ENCODE measurements at regions not wholly inside any gene's neighbourhood (a gene's known extent, or its start where the extent isn't known, plus 50 kb on each side); places are given as distances from the start of the nearest gene placed in this dataset.

GRCh38 chr11:133669371-133670053 lies 137.2 kb upstream of the OPCML start:
- H3K27ac Mint-ChIP-seq: no peak overlapping the region
- H3K4me3 Mint-ChIP-seq: no peak overlapping the region
- H3K9me3 Mint-ChIP-seq: no peaks in the 10 kb centered on the region
- DNase-seq (ENCODE audit: extremely low spot score, unreplicated experiment): peak; percentile 34
- TF ChIP-seq CTCF (conservative IDR thresholded peaks at IDR 0.05): no peak
- peaks cover 32% of the 10 kb centered on the region for H3K27me3 Mint-ChIP-seq
- H3K4me1 Mint-ChIP-seq (ENCODE audit: unreplicated experiment): no peaks in the 10 kb centered on the region
- H3K36me3 Mint-ChIP-seq: no peaks in the 10 kb centered on the region

GRCh38 chr11:133663135-133663985 lies 131.1 kb upstream of the OPCML start:
- Mint-ChIP-seq H3K9me3 (no peaks in the 10 kb centered on the region), H3K4me3 (no peak overlapping the region), H3K4me1 (ENCODE audit: unreplicated experiment) (peaks cover 14% of the 10 kb centered on the region), H3K36me3 (no peaks in the 10 kb centered on the region), H3K27me3 (peaks cover 52% of the 10 kb centered on the region), H3K27ac (no peak overlapping the region)
- DNase-seq (ENCODE audit: extremely low spot score, unreplicated experiment): peak; percentile 24
- TF ChIP-seq CTCF (conservative IDR thresholded peaks at IDR 0.05): no peak

- no peak overlapping the region for H3K27ac Mint-ChIP-seq
- TF ChIP-seq CTCF (conservative IDR thresholded peaks at IDR 0.05): no peak
- no peaks in the 10 kb centered on the region for H3K36me3 Mint-ChIP-seq
- H3K4me1 Mint-ChIP-seq (ENCODE audit: unreplicated experiment): peaks cover 14% of the 10 kb centered on the region
- peak; percentile 47 for DNase-seq (ENCODE audit: extremely low spot score, unreplicated experiment)
- peaks cover 5% of the 10 kb centered on the region for H3K9me3 Mint-ChIP-seq
- peaks cover 48% of the 10 kb centered on the region for H3K27me3 Mint-ChIP-seq
- no peak overlapping the region for H3K4me3 Mint-ChIP-seq
These were observed 129.5 kb upstream of the OPCML start for GRCh38 chr11:133661846-133662245.

GRCh38 chr11:133660202-133660568 lies 127.9 kb upstream of the OPCML start:
- Mint-ChIP-seq H3K9me3 (peaks cover 6% of the 10 kb centered on the region), H3K27me3 (peaks cover 53% of the 10 kb centered on the region), H3K36me3 (no peaks in the 10 kb centered on the region), H3K4me1 (ENCODE audit: unreplicated experiment) (peaks cover 14% of the 10 kb centered on the region), H3K27ac (no peak overlapping the region), H3K4me3 (no peak overlapping the region)
- no peak for TF ChIP-seq CTCF (conservative IDR thresholded peaks at IDR 0.05)
- no peak for DNase-seq (ENCODE audit: extremely low spot score, unreplicated experiment)

GRCh38 chr11:133659538-133660201 lies 127.4 kb upstream of the OPCML start:
- H3K4me3 Mint-ChIP-seq: no peak overlapping the region
- H3K27me3 Mint-ChIP-seq: peaks cover 55% of the 10 kb centered on the region
- no peak for TF ChIP-seq CTCF (conservative IDR thresholded peaks at IDR 0.05)
- peaks cover 6% of the 10 kb centered on the region for H3K9me3 Mint-ChIP-seq
- peaks cover 14% of the 10 kb centered on the region for H3K4me1 Mint-ChIP-seq (ENCODE audit: unreplicated experiment)
- DNase-seq (ENCODE audit: extremely low spot score, unreplicated experiment): no peak
- H3K27ac Mint-ChIP-seq: no peak overlapping the region
- no peaks in the 10 kb centered on the region for H3K36me3 Mint-ChIP-seq
